Right kidney (tissue), 1 donor: ENCODE measurements at regions not wholly inside any gene's neighbourhood (a gene's known extent, or its start where the extent isn't known, plus 50 kb on each side); places are given as distances from the start of the nearest gene placed in this dataset.
"Not testable (repeated sequence)": the region's sequence is repeated elsewhere in the genome, so short reads cannot be mapped to it uniquely, and the experiment has no call there.

Experiments
- DNase-seq: peaks from one replicate; pipeline ENCODE4 v3.0.0-alpha.2; 2016

GRCh38 chr2:39872748-39873147 lies 93.7 kb upstream of the THUMPD2 start:
- DNase-seq = no peak

- no peak for DNase-seq
Measured at GRCh38 chr2:39871291-39871761, 92.3 kb upstream of the THUMPD2 start.

GRCh38 chr2:39870871-39871270 lies 91.8 kb upstream of the THUMPD2 start:
- no peak for DNase-seq

- no peak for DNase-seq
Measured at GRCh38 chr2:39867268-39867667, 88.2 kb upstream of the THUMPD2 start.

GRCh38 chr2:39865751-39866150 lies 86.7 kb upstream of the THUMPD2 start:
- DNase-seq = no peak

GRCh38 chr2:39863672-39864071 lies 84.6 kb upstream of the THUMPD2 start:
- not testable (repeated sequence) for DNase-seq

GRCh38 chr2:39860538-39860937 lies 81.5 kb upstream of the THUMPD2 start:
- DNase-seq = no peak

GRCh38 chr2:39858677-39859076 lies 79.6 kb upstream of the THUMPD2 start:
- no peak for DNase-seq

- no peak for DNase-seq
Measured at GRCh38 chr2:39855856-39856255, 76.8 kb upstream of the THUMPD2 start.

GRCh38 chr2:39854771-39855170 lies 75.7 kb upstream of the THUMPD2 start:
- no peak for DNase-seq

GRCh38 chr2:39852831-39853230 lies 73.8 kb upstream of the THUMPD2 start:
- no peak for DNase-seq

GRCh38 chr2:39851651-39852110 lies 72.6 kb upstream of the THUMPD2 start:
- peak; percentile 40 for DNase-seq

GRCh38 chr2:39851251-39851650 lies 72.2 kb upstream of the THUMPD2 start:
- DNase-seq = no peak

- no peak for DNase-seq
Measured at GRCh38 chr2:39849982-39850526, 71.0 kb upstream of the THUMPD2 start.

- DNase-seq = no peak
Measured at GRCh38 chr2:39849064-39849463, 70.0 kb upstream of the THUMPD2 start.

- no peak for DNase-seq
Measured at GRCh38 chr2:39845460-39846146, 66.5 kb upstream of the THUMPD2 start.

GRCh38 chr2:39839261-39839848 lies 60.3 kb upstream of the THUMPD2 start:
- no peak for DNase-seq

- DNase-seq = no peak
Measured at GRCh38 chr2:39838589-39838988, 59.5 kb upstream of the THUMPD2 start.

- no peak for DNase-seq
Measured at GRCh38 chr2:39837856-39838453, 58.9 kb upstream of the THUMPD2 start.

GRCh38 chr2:39836638-39837037 lies 57.6 kb upstream of the THUMPD2 start:
- DNase-seq = no peak

GRCh38 chr2:39834426-39834825 lies 55.4 kb upstream of the THUMPD2 start:
- no peak for DNase-seq

- not testable (repeated sequence) for DNase-seq
Measured at GRCh38 chr2:39830610-39831009, 51.6 kb upstream of the THUMPD2 start.
